Kidney (tissue), 13 donors: ENCODE measurements at regions not wholly inside any gene's neighbourhood (a gene's known extent, or its start where the extent isn't known, plus 50 kb on each side); places are given as distances from the start of the nearest gene placed in this dataset.

ENCODE experiments used
- DNase-seq, 5 donors: peaks; one replicate each; pipeline ENCODE4 v3.0.0-alpha.2; 2013 to 2020
- FAIRE-seq: peaks from 2 replicates; lab custom pipeline; 2012; peaks lifted over from hg19 to GRCh38; lab: Jason Lieb, UNC
- H3K27ac ChIP-seq, 2 donors: one replicate each; pipeline ENCODE4 v1.7.0; 2013; ENCODE audit warnings: low read depth in 2 of 2, low read length in 2 of 2, inconsistent platforms in 1 of 2
- H3K27me3 ChIP-seq: one replicate; pipeline ENCODE4 v1.7.1; 2013; ENCODE audit warnings: low read length, inconsistent platforms; ENCODE audit not compliant: control insufficient read depth, insufficient read depth
- H3K36me3 ChIP-seq, 3 donors: one replicate each; pipeline versions ENCODE4 v1.7.0 to v1.7.1; 2013; ENCODE audit warnings: low read length in 3 of 3, control low read depth in 1 of 3, inconsistent platforms in 1 of 3; ENCODE audit not compliant: insufficient read depth in 3 of 3, control insufficient read depth in 2 of 3
- H3K4me1 ChIP-seq, 3 donors: one replicate each; pipeline versions ENCODE4 v1.7.0 to v1.7.1; 2013; ENCODE audit warnings: low read length in 3 of 3, inconsistent platforms in 1 of 3, low read depth in 1 of 3; ENCODE audit not compliant: control insufficient read depth in 2 of 3, insufficient read depth in 2 of 3
- H3K4me3 ChIP-seq, 3 donors: one replicate each; pipeline versions ENCODE4 v1.7.0 to v1.8.1; 2013; ENCODE audit warnings: low read length in 3 of 3, control low read depth in 1 of 3, inconsistent platforms in 1 of 3
- H3K9ac ChIP-seq, 3 donors: one replicate each; pipeline versions ENCODE4 v1.7.0 to v1.7.1; 2013; ENCODE audit warnings: low read length in 3 of 3, control low read depth in 1 of 3, inconsistent platforms in 1 of 3
- H3K9me3 ChIP-seq, 3 donors: one replicate each; pipeline versions ENCODE4 v1.7.0 to v1.7.1; 2013; ENCODE audit warnings: low read length in 3 of 3, control low read depth in 1 of 3, inconsistent platforms in 1 of 3; ENCODE audit not compliant: control insufficient read depth in 2 of 3, insufficient read depth in 1 of 3
- CTCF ChIP-seq: IDR thresholded peaks from 3 replicates; pipeline ENCODE4 v1.5.1; 2012; ENCODE audit warnings: mild to moderate bottlenecking, moderate library complexity, borderline replicate concordance; ENCODE audit not compliant: insufficient read depth; ENCODE audit errors: extremely low read depth
- intact Hi-C: fragments of 100-400 bp; cut with DNase I; formaldehyde crosslinking; loops from one replicate; pipeline ENCODE4 v1.11.1; 2022
- donor health status: control.
- donor health status: control.
- donor health status: control.
- donor health status: control.
- donor health status: control.
- donor health status: DM: yes; HTN: yes; CAD: no.
- donor health status: Normal renal cell carcinoma (clear cell type).

DNA sequence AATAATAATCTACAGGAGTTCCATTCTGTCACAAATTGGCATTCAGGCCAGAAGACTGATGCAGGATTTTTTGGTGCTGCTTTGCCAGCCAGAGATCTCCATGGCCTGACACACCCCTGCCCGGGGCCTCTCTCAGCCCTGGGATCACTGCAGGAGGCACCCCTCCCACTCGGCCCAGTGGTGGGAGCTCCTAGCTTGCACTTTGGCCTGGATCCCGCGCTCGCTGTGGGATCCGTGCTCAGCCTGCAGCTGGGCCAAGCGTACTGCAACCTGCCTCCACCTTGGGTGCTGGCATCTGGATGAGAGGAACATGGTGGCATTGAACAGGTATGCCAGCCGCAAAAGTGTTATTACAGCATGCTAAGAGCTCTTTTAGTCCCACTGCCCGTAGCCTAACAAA, 656.7 kb upstream of the CCDC54 start:
- FAIRE-seq (no peak), DNase-seq (no peak)
- H3K27ac ChIP-seq: no peak overlapping the region
- no peaks in the 10 kb centered on the region for H3K36me3 ChIP-seq
- no peak overlapping the region for H3K9ac ChIP-seq
- no peaks in the 10 kb centered on the region for H3K27me3 ChIP-seq
- H3K4me3 ChIP-seq: no peak overlapping the region
- no peaks in the 10 kb centered on the region for H3K9me3 ChIP-seq
- no peak for TF ChIP-seq CTCF
- no peaks in the 10 kb centered on the region for H3K4me1 ChIP-seq
- intact Hi-C loops: no loop called here

DNA sequence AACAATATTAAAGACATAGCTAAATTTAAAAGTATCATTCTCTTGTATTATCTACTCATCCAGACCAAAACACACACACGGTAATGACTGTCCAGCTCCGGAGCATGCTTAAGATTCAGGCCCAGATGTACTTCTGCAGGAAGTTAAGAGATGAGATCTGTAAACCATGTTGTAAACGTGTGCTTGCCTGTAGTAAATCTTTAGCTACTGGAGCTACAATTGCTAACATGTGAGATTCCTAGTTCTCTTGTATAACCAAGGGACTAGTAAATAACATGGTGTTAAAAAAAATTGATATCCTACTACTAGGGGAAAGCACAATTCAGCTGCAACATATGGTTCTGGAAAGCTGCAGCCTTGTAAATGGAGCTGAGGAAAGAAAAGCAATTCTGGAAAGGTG, 651.7 kb upstream of the CCDC54 start:
- H3K4me1 ChIP-seq: no peaks in the 10 kb centered on the region
- intact Hi-C loops: no loop called here
- H3K27ac ChIP-seq: no peak overlapping the region
- no peak overlapping the region for H3K9ac ChIP-seq
- FAIRE-seq (no peak), DNase-seq (peak in 2 of 5 donors; percentile 9 to 31)
- no peak for TF ChIP-seq CTCF
- H3K27me3 ChIP-seq: no peaks in the 10 kb centered on the region
- H3K4me3 ChIP-seq: no peak overlapping the region
- H3K9me3 ChIP-seq: no peaks in the 10 kb centered on the region
- no peaks in the 10 kb centered on the region for H3K36me3 ChIP-seq

DNA sequence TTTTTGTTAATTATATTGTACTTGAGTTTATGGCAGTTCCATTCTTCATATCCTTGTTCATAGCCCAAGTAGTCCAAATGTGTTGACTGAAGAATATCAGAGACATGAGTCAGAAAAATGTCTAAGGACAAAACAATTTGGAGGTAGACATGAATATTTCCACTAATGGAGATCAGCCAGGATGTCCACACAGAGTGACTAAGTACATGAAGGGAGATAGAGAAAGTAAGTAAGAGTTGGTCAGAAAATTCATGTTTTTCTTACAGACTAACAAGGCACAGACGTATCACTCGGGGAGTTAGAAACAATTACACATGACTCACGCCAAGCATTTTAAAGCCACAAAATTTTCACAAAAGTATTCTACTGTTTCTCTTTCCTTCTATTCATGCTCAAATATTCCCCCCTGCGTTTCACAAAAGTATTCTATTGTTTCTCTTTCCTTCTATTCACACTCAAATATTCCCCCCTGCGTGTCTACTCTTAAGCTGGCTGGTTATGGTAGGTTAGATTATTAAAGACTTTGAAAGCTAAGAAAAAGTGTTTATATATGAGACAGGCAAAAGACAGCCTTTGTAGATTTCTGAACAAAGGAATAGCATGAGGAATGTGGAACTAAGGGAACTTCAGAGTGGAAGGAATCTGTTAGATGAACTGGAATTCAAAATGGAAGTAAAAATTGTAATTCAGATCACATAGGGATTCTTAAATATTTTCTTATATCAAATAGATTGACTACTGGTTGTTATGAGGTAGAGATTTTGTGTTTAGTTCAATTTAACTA, 648.7 kb upstream of the CCDC54 start:
- H3K4me1 ChIP-seq: no peaks in the 10 kb centered on the region
- H3K9ac ChIP-seq: no peak overlapping the region
- H3K27ac ChIP-seq: no peak overlapping the region
- intact Hi-C loops: no loop called here
- TF ChIP-seq CTCF: no peak
- DNase-seq (no peak), FAIRE-seq (no peak)
- H3K4me3 ChIP-seq: no peak overlapping the region
- H3K36me3 ChIP-seq: no peaks in the 10 kb centered on the region
- H3K9me3 ChIP-seq: no peaks in the 10 kb centered on the region
- H3K27me3 ChIP-seq: no peaks in the 10 kb centered on the region
